ENCODE measurements at regions not wholly inside any gene's neighbourhood (a gene's known extent, or its start where the extent isn't known, plus 50 kb on each side); places are given as distances from the start of the nearest gene placed in this dataset.

- ChIA-PET CTCF (ENCODE audit: low intra/inter-chr PET ratio, low total read pairs) (no interaction called here), POLR2A (no interaction called here)
- WGBS (ENCODE audit: low lambda C conversion rate), result 3% methylated on average over 1 of the region's 1 CpG
- Histone ChIP-seq H3K27me3 (ENCODE audit: control insufficient read depth in 1 of 2, insufficient read depth in 2 of 2, low read length in 2 of 2) (no peaks in the 10 kb centered on the region), H3K4me1 (ENCODE audit: insufficient read depth, low read length) (no peaks in the 10 kb centered on the region), H3K27ac (ENCODE audit: extremely low read length, insufficient read depth, low read length) (no peak overlapping the region), H3K9ac (ENCODE audit: insufficient read depth, low read depth, low read length) (no peak overlapping the region), H3K4me3 (replicated peaks in 1 of 3; ENCODE audit: insufficient read depth in 1 of 3, low read depth in 2 of 3, low read length in 3 of 3) (no peak overlapping the region), H3K9me3 (ENCODE audit: low read length) (peaks cover 20% of the 10 kb centered on the region), H3K79me2 (ENCODE audit: insufficient read depth, low read length) (no peaks in the 10 kb centered on the region), H4K20me1 (ENCODE audit: insufficient read depth, low read length) (no peaks in the 10 kb centered on the region), H2AFZ (ENCODE audit: low read length) (no peak overlapping the region), H3K36me3 (replicated peaks in 1 of 2; ENCODE audit: control insufficient read depth in 1 of 2, insufficient read depth in 2 of 2, low read length in 2 of 2) (no peaks in the 10 kb centered on the region), H3K4me2 (ENCODE audit: low read depth, low read length) (no peak overlapping the region)
- no TSS peak for BruUV-seq (replicated peaks)
- FAIRE-seq, result no peak
- no peak for ATAC-seq
- intact Hi-C loops (cut with micrococcal nuclease; ENCODE audit: unreplicated experiment) (no loop called here), in situ Hi-C loops (cut with HindIII; ENCODE audit: extremely low pct_ligation_motif_present, low pct_unique_long_range_greater_than_20kb) (no loop called here)
- TF ChIP-seq ESRRA (CRISPR knock-in tag; IDR thresholded peaks at IDR 0.05; ENCODE audit: low read depth), result no peak
- no peak for TF ChIP-seq NFRKB (IDR thresholded peaks at IDR 0.05)
- no peak for TF ChIP-seq TFDP1 (CRISPR knock-in tag; IDR thresholded peaks at IDR 0.05; ENCODE audit: borderline replicate concordance)
- no peak for TF ChIP-seq KLF16 (CRISPR knock-in tag; IDR thresholded peaks at IDR 0.05)
- TF ChIP-seq KAT8 (CRISPR knock-in tag; IDR thresholded peaks at IDR 0.05), result no peak
- TF ChIP-seq NFE2L2 (IDR thresholded peaks at IDR 0.05; ENCODE audit: low read length), result no peak
- no peak for TF ChIP-seq MEIS2 (CRISPR knock-in tag; IDR thresholded peaks at IDR 0.05)
- TF ChIP-seq ZNF430 (CRISPR knock-in tag; IDR thresholded peaks at IDR 0.05), result no peak
- no peak for TF ChIP-seq ZNF546 (CRISPR knock-in tag; conservative IDR thresholded peaks at IDR 0.05)
- TF ChIP-seq ATF4 (CRISPR knock-in tag; IDR thresholded peaks at IDR 0.05), result no peak
- no peak for TF ChIP-seq ZNF331 (CRISPR knock-in tag; IDR thresholded peaks at IDR 0.05)
- TF ChIP-seq ZNF891 (CRISPR knock-in tag; IDR thresholded peaks at IDR 0.05), result no peak
- TF ChIP-seq NFATC3 (CRISPR knock-in tag; IDR thresholded peaks at IDR 0.05), result no peak
- TF ChIP-seq CAMTA2 (CRISPR knock-in tag; IDR thresholded peaks at IDR 0.05; ENCODE audit: borderline replicate concordance), result no peak
- TF ChIP-seq PRMT3 (CRISPR knock-in tag; IDR thresholded peaks at IDR 0.05; ENCODE audit: borderline replicate concordance, low read depth), result no peak
- TF ChIP-seq MTF1 (CRISPR knock-in tag; IDR thresholded peaks at IDR 0.05), result no peak
- TF ChIP-seq ARID2 (CRISPR knock-in tag; IDR thresholded peaks at IDR 0.05; ENCODE audit: borderline replicate concordance), result no peak
- no peak for DNase-seq (ENCODE audit: low spot score)
These were observed 89.8 kb upstream of the ACKR3 start for GRCh38 chr2:236479814-236480213.
